ENCODE measurements at regions not wholly inside any gene's neighbourhood (a gene's known extent, or its start where the extent isn't known, plus 50 kb on each side); places are given as distances from the start of the nearest gene placed in this dataset.

DNA sequence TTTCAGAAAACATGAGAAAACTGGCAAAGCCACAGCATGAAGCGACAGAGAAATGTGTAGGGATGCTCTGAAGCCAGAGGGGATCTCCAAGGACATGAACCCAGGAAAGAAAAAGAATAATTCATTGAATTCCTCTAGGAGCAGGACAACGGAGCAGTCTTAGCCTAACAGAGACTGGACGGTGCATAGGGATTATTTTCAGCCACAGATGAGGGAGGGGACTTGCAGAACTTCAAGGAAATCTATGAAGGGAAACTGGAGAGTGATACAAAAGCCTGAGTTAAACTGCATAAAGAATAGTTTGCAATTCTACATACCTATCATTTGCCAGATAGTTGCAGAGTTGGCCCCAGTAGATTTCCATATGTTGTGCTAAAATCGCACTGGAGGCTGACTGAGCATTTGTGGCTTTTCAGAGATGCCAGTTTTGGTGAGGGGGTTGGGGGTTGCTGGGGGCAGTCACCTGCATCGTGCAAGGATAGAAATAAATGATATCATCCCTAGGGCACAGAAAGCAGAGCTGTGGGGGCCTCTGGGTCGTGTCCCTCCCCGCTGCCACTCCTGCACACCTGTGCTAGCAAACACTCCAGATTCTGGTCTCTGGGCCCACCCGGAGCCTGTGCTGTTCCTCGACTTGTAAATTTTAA is 443.2 kb upstream of the JARID2 start:
- no peak for TF ChIP-seq POLR2AphosphoS5 (IDR thresholded peaks at IDR 0.05)
- TF ChIP-seq POLR2A (IDR thresholded peaks at IDR 0.05) = no peak
